ENCODE measurements at regions not wholly inside any gene's neighbourhood (a gene's known extent, or its start where the extent isn't known, plus 50 kb on each side); places are given as distances from the start of the nearest gene placed in this dataset.

GRCh38 chr2:14565666-14566065 is 66.9 kb upstream of the LRATD1 start:
- TF ChIP-seq SMC3 (conservative IDR thresholded peaks at IDR 0.05; ENCODE audit: insufficient read depth, low read depth, low read length) (no peak), MAFK (IDR thresholded peaks at IDR 0.05; ENCODE audit: low read length) (no peak), NFXL1 (CRISPR knock-in tag; IDR thresholded peaks at IDR 0.05) (no peak), CTCF (IDR thresholded peaks at IDR 0.05 in 2 of 3, conservative IDR thresholded peaks at IDR 0.05 in 1 of 3; ENCODE audit: insufficient read depth in 2 of 3, low read depth in 1 of 3, low read length in 3 of 3) (no peak), JUN (IDR thresholded peaks at IDR 0.05; ENCODE audit: borderline replicate concordance, low read depth, low read length) (no peak), JUN (CRISPR knock-in tag; IDR thresholded peaks at IDR 0.05; ENCODE audit: borderline replicate concordance) (no peak), MEF2D (tag; conservative IDR thresholded peaks at IDR 0.05; ENCODE audit: low read depth) (no peak), ATF4 (CRISPR knock-in tag; IDR thresholded peaks at IDR 0.05) (no peak), RUNX1 (IDR thresholded peaks at IDR 0.05; ENCODE audit: low read depth) (no peak), POLR2AphosphoS5 (IDR thresholded peaks at IDR 0.05; ENCODE audit: control insufficient read depth, insufficient read depth, low read depth, low read length) (no peak), EZH2 (IDR thresholded peaks at IDR 0.05; ENCODE audit: borderline replicate concordance, low read depth, low read length) (no peak), POLR3G (IDR thresholded peaks at IDR 0.05; ENCODE audit: extremely low read depth, insufficient read length, insufficient replicate concordance) (no peak)
